ENCODE measurements at regions not wholly inside any gene's neighbourhood (a gene's known extent, or its start where the extent isn't known, plus 50 kb on each side); places are given as distances from the start of the nearest gene placed in this dataset.

DNA sequence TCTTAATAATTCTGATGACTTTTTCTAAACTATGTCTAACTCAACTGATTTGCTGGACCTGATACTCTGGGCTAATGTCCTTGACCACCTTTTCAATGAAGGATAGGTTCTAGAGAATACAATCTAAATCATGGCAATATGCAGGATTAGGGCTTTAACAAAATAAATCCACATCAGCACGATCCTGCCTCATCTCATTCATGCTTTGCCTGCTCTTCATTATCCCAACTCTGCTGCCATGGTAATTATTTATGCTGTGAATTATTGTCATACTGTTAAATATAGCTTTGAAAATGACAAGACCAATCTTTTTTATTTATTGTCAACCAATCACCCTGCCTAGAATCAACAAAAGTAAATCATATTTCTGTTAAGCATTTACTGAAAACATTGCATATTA lies 2176.7 kb upstream of the AGA start:
- no peaks in the 10 kb centered on the region for H4K20me1 ChIP-seq (ENCODE audit: insufficient read depth, low read length)
- no peaks in the 10 kb centered on the region for H3K36me3 ChIP-seq (replicated peaks; ENCODE audit: insufficient read depth, low read length)
- H3K27me3 ChIP-seq (replicated peaks; ENCODE audit: insufficient read depth, low read length): no peaks in the 10 kb centered on the region
- no peaks in the 10 kb centered on the region for H3K9me3 ChIP-seq (replicated peaks; ENCODE audit: insufficient read depth, low read length)
- no peak overlapping the region for H3K4me3 ChIP-seq (ENCODE audit: low read length)
- no peaks in the 10 kb centered on the region for H3F3A ChIP-seq (ENCODE audit: insufficient read depth, low read length)
- H3K27ac ChIP-seq (ENCODE audit: low read length): no peak overlapping the region
- no peak overlapping the region for H3K4me2 ChIP-seq (ENCODE audit: low read depth, low read length)
- H2AFZ ChIP-seq (ENCODE audit: low read length): no peak overlapping the region
- H3K9ac ChIP-seq (ENCODE audit: low read length): no peak overlapping the region
- TF ChIP-seq, protein P1, sequence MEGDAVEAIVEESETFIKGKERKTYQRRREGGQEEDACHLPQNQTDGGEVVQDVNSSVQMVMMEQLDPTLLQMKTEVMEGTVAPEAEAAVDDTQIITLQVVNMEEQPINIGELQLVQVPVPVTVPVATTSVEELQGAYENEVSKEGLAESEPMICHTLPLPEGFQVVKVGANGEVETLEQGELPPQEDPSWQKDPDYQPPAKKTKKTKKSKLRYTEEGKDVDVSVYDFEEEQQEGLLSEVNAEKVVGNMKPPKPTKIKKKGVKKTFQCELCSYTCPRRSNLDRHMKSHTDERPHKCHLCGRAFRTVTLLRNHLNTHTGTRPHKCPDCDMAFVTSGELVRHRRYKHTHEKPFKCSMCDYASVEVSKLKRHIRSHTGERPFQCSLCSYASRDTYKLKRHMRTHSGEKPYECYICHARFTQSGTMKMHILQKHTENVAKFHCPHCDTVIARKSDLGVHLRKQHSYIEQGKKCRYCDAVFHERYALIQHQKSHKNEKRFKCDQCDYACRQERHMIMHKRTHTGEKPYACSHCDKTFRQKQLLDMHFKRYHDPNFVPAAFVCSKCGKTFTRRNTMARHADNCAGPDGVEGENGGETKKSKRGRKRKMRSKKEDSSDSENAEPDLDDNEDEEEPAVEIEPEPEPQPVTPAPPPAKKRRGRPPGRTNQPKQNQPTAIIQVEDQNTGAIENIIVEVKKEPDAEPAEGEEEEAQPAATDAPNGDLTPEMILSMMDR (IDR thresholded peaks at IDR 0.05; ENCODE audit: low read length): no peak
- TF ChIP-seq EZH2 (optimal IDR thresholded peaks at IDR 0.05; ENCODE audit: low read depth, low read length) (no peak), EZH2phosphoT487 (IDR thresholded peaks at IDR 0.05; ENCODE audit: low read length) (no peak)
- no peaks in the 10 kb centered on the region for H3K79me2 ChIP-seq (ENCODE audit: low read length)
- H3K9me2 ChIP-seq (replicated peaks; ENCODE audit: insufficient read depth, low read length): no peaks in the 10 kb centered on the region
- no peaks in the 10 kb centered on the region for H3K4me1 ChIP-seq (ENCODE audit: low read length)
- DNase-seq: no peak

DNA sequence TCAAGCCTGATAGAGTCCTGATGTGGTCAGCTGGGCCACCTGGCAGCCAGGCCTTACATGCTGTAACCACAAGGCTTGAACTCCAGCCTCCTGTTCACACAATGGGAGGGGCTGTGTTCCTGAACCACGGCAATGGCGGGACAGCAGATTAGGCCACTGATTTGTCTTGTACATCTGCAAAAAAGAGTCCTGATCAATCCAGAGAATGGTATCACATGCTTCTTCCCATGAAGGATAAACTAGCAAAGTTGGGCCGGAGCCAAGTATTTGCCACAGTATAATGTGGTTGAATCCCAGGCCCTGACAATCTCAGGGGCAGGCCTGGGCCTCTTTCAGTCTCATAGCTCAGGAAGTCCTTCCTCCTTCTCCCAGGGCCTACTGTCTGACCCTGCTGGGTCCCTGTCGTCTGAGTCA lies 2182.5 kb upstream of the AGA start:
- H2AFZ ChIP-seq (ENCODE audit: low read length): peak overlapping the region; percentile 70
- no peaks in the 10 kb centered on the region for H3K9me2 ChIP-seq (replicated peaks; ENCODE audit: insufficient read depth, low read length)
- H3K27me3 ChIP-seq (replicated peaks; ENCODE audit: insufficient read depth, low read length): no peaks in the 10 kb centered on the region
- TF ChIP-seq EZH2 (optimal IDR thresholded peaks at IDR 0.05; ENCODE audit: low read depth, low read length): no peak
- TF ChIP-seq EZH2phosphoT487 (IDR thresholded peaks at IDR 0.05; ENCODE audit: low read length): no peak
- TF ChIP-seq, protein P1 (IDR thresholded peaks at IDR 0.05; ENCODE audit: low read length): no peak
- H3F3A ChIP-seq (ENCODE audit: insufficient read depth, low read length): no peaks in the 10 kb centered on the region
- no peaks in the 10 kb centered on the region for H3K79me2 ChIP-seq (ENCODE audit: low read length)
- H3K36me3 ChIP-seq (replicated peaks; ENCODE audit: insufficient read depth, low read length): no peaks in the 10 kb centered on the region
- no peak overlapping the region for H3K4me3 ChIP-seq (ENCODE audit: low read length)
- peak overlapping the region; percentile 2; the same call in 1 of the 2 replicates for H3K4me2 ChIP-seq (ENCODE audit: low read depth, low read length)
- 0 out of 2 replicates have a peak, but pooled peaks cover 10% of the 10 kb centered on the region for H3K4me1 ChIP-seq (ENCODE audit: low read length)
- peak overlapping the region; percentile 7; the same call in 1 of the 2 replicates for H3K27ac ChIP-seq (ENCODE audit: low read length)
- H4K20me1 ChIP-seq (ENCODE audit: insufficient read depth, low read length): no peaks in the 10 kb centered on the region
- DNase-seq: peak; percentile 86
- H3K9me3 ChIP-seq (replicated peaks; ENCODE audit: insufficient read depth, low read length): no peaks in the 10 kb centered on the region
- H3K9ac ChIP-seq (ENCODE audit: low read length): no peak overlapping the region

DNA sequence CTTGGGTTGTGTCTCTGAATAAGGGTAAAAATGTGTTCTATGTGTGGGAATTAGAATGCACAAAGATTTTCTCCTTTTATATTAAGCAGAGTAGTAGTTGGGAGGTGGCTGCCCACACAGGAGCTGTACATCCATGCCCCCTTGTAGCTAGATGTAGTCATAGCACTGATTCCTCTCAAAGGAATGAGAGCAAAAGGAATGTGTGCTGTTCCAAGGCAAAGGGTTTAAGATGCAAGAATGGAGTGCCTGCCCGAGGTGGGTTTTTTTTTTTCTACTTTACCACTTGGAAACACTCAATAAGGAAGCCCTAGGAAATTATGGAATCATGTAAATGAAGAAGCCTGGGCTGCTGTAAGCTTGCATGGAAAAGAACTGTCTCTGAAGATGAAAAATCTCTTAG lies 2183.2 kb upstream of the AGA start:
- Histone ChIP-seq H3K4me2 (ENCODE audit: low read depth, low read length) (no peak overlapping the region), H4K20me1 (ENCODE audit: insufficient read depth, low read length) (no peaks in the 10 kb centered on the region), H3F3A (ENCODE audit: insufficient read depth, low read length) (no peaks in the 10 kb centered on the region), H3K27ac (ENCODE audit: low read length) (no peak overlapping the region), H3K27me3 (replicated peaks; ENCODE audit: insufficient read depth, low read length) (no peaks in the 10 kb centered on the region), H3K9me2 (replicated peaks; ENCODE audit: insufficient read depth, low read length) (no peaks in the 10 kb centered on the region), H3K79me2 (ENCODE audit: low read length) (no peaks in the 10 kb centered on the region), H3K36me3 (replicated peaks; ENCODE audit: insufficient read depth, low read length) (no peaks in the 10 kb centered on the region), H2AFZ (ENCODE audit: low read length) (0 out of 2 replicates have a peak overlapping the region, but pooled peaks have one; percentile 70), H3K4me1 (ENCODE audit: low read length) (0 out of 2 replicates have a peak, but pooled peaks cover 10% of the 10 kb centered on the region), H3K4me3 (ENCODE audit: low read length) (no peak overlapping the region), H3K9me3 (replicated peaks; ENCODE audit: insufficient read depth, low read length) (no peaks in the 10 kb centered on the region), H3K9ac (ENCODE audit: low read length) (no peak overlapping the region)
- no peak for DNase-seq
- TF ChIP-seq, protein P1 (IDR thresholded peaks at IDR 0.05; ENCODE audit: low read length): no peak
- TF ChIP-seq EZH2phosphoT487 (IDR thresholded peaks at IDR 0.05; ENCODE audit: low read length): no peak
- no peak for TF ChIP-seq EZH2 (optimal IDR thresholded peaks at IDR 0.05; ENCODE audit: low read depth, low read length)

Measured in MM.1S (cell line).